ENCODE measurements at regions not wholly inside any gene's neighbourhood (a gene's known extent, or its start where the extent isn't known, plus 50 kb on each side); places are given as distances from the start of the nearest gene placed in this dataset.

DNA sequence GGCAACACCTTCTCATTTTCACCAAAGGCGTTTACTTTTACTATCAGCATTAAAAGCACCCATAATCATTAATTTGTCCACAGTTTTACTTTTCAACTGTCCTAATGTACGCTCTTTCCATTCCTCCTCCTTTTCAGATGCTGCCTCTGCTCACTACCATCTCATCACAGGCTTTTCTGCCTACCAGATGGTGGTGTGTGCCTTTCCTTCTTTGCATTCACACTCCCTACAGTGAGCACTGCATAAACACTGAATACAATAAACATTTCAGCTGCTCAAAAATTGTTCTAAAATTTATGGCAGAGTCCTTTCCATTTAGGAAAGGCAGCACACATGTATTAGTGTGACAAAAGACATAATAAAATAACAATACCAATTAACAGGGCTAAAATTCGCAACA lies 435.7 kb downstream of the GXYLT1 start:
- TF ChIP-seq EP300 (IDR thresholded peaks at IDR 0.05; ENCODE audit: borderline replicate concordance): no peak
- TF ChIP-seq, protein P1, sequence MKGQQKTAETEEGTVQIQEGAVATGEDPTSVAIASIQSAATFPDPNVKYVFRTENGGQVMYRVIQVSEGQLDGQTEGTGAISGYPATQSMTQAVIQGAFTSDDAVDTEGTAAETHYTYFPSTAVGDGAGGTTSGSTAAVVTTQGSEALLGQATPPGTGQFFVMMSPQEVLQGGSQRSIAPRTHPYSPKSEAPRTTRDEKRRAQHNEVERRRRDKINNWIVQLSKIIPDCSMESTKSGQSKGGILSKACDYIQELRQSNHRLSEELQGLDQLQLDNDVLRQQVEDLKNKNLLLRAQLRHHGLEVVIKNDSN (IDR thresholded peaks at IDR 0.05): no peak

Measured in Ishikawa (cell line).